Stomach (tissue), 4 donors: ENCODE measurements at regions not wholly inside any gene's neighbourhood (a gene's known extent, or its start where the extent isn't known, plus 50 kb on each side); places are given as distances from the start of the nearest gene placed in this dataset.

Source experiments
- CTCF ChIP-seq, 7 experiments: fragments of 450-650 bp in 4 of 7; fragments of 200-600 bp in 3 of 7; sonication (generic) in 3 of 7; IDR thresholded peaks; one replicate each; pipeline ENCODE4 v1.5.1; 2016 to 2019; ENCODE audit warnings: antibody characterized with exemption in 7 of 7, control low read depth in 2 of 7, mild to moderate bottlenecking in 1 of 7
- EP300 ChIP-seq: sonication (generic); formaldehyde crosslinking; IDR thresholded peaks from one replicate; pipeline ENCODE4 v1.6.1; 2017; ENCODE audit warnings: antibody characterized with exemption
- POLR2A ChIP-seq, 4 donors: fragments of 450-650 bp; IDR thresholded peaks; one replicate each; pipeline ENCODE4 v1.6.1; 2016; ENCODE audit warnings: antibody characterized with exemption in 4 of 4, control low read depth in 2 of 4, mild to moderate bottlenecking in 1 of 4, moderate library complexity in 1 of 4
- POLR2AphosphoS5 ChIP-seq, 3 donors: sonication (generic); formaldehyde crosslinking; IDR thresholded peaks; one replicate each; pipeline ENCODE4 v1.6.1; 2016; ENCODE audit warnings: antibody characterized with exemption in 3 of 3

- TF ChIP-seq CTCF (IDR thresholded peaks at IDR 0.05) = no peak
- no peak for TF ChIP-seq POLR2A (IDR thresholded peaks at IDR 0.05)
- no peak for TF ChIP-seq POLR2AphosphoS5 (IDR thresholded peaks at IDR 0.05)
- TF ChIP-seq EP300 = no peak
Measured at GRCh38 chr3:36147934-36148558, 232.3 kb upstream of the STAC start.
